ENCODE measurements at regions not wholly inside any gene's neighbourhood (a gene's known extent, or its start where the extent isn't known, plus 50 kb on each side); places are given as distances from the start of the nearest gene placed in this dataset.
A peak's percentile ranks its signal among the peaks of the same experiment; 100 is the strongest.

DNA sequence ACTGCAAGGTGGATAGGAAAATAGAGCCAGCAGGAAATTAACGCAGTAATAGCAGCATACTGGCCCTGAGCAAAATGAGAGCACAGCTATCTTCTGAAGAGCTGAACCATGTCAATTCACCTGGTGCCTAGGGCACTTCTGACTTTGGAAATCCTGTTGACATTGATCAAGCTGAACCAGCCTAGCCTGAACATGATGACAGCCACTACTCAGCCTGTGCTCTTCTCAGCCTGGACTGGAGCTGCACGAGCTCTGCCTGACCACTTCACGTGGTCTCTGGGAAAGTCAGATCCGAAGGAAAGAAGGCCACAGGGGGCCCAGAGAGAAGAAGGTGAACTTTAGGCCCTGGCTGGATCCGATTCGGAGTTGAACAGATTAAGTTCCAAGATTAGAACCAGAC, 421.9 kb downstream of the LPIN1 start:
- TF ChIP-seq, protein P1, sequence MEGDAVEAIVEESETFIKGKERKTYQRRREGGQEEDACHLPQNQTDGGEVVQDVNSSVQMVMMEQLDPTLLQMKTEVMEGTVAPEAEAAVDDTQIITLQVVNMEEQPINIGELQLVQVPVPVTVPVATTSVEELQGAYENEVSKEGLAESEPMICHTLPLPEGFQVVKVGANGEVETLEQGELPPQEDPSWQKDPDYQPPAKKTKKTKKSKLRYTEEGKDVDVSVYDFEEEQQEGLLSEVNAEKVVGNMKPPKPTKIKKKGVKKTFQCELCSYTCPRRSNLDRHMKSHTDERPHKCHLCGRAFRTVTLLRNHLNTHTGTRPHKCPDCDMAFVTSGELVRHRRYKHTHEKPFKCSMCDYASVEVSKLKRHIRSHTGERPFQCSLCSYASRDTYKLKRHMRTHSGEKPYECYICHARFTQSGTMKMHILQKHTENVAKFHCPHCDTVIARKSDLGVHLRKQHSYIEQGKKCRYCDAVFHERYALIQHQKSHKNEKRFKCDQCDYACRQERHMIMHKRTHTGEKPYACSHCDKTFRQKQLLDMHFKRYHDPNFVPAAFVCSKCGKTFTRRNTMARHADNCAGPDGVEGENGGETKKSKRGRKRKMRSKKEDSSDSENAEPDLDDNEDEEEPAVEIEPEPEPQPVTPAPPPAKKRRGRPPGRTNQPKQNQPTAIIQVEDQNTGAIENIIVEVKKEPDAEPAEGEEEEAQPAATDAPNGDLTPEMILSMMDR (IDR thresholded peaks at IDR 0.05), result no peak
- no peak for TF ChIP-seq POLR2A (IDR thresholded peaks at IDR 0.05)
- H3K4me3 ChIP-seq (ENCODE audit: low read depth, poor library complexity, severe bottlenecking), result no peak overlapping the region
- WGBS, 2 donors, result 68 to 80% methylated on average over 6 of the region's 6 CpGs
- intact Hi-C loops (cut with DNase I; ENCODE audit: low total_unique reads), result no loop called here
- DNase-seq (ENCODE audit: low spot score in 2 of 2), result no peak

DNA sequence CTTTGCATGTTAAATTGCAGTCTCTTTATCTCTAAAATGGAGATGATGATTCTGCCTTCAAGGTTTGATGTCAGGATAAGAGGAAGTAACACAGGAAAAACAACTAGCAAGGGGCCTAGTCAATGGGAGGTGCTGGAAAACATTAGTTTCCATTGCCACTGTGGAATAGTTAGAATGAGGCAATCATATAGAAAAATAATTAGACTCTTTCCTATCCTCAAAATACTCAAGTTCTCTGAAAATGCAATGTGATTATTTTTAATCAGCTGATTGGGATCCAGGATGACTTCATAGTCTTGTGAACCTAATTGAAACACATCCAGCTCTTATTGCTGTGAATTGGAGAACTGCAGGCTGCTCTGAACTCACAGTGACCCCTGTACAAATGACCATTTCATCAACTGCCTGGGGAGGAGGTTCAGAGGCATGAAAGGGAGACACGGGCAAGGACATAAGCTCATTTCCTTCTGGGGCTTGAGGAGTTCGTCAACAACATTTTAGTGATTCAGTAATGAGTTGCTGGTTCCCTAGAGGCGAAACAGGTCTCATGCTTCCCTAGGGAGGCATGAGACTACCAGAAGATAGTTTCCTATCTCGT, 422.5 kb downstream of the LPIN1 start:
- intact Hi-C loops (cut with DNase I; ENCODE audit: low total_unique reads), result no loop called here
- TF ChIP-seq, protein P1 (IDR thresholded peaks at IDR 0.05), result no peak
- no peak for TF ChIP-seq POLR2A (IDR thresholded peaks at IDR 0.05)
- DNase-seq (ENCODE audit: low spot score in 2 of 2), result peak in 1 of 2 donors; percentile 72
- 38 to 44% methylated on average over 4 of the region's 4 CpGs for WGBS, 2 donors
- H3K4me3 ChIP-seq (ENCODE audit: low read depth, poor library complexity, severe bottlenecking), result no peak overlapping the region

DNA sequence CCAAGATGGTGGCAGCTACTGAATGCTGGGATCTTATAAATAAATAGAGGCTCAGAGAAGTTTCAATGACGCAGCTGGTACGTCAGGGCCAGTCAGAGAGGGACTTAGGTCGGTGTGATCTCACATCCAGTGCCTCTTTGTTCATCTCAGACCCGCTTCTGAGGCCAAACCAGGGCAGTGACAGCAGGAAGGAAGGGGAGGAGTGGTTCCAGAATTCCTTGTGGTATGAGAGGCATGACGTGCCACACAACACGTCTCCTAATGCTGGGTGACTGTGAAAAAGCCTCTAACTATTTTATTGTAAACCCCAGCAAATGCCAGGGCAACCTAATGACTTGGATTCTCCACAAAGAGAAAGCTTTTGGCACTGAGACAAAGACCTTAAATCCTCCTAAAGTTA, 423.3 kb downstream of the LPIN1 start:
- DNase-seq (ENCODE audit: low spot score in 2 of 2), result peak in 1 of 2 donors; percentile 61

DNA sequence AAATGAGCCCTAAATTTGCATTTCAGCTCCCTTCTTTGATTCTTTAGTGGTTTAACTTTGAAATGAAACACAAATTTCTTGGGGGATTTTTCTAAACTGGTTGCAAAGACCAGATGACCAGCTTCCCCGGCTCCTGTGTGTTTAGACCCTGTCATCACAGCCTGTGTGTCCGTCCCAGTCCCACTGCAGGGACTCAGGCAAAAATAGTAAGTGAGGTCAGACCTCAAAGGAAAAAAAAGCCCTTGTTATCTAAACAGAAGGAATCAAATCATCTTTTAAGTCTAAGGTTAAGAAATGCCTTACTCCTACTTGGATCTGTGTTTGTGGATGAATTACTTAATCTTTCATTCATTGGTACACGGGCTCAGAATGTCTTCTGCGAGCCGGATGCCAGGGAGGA, 423.7 kb downstream of the LPIN1 start:
- no peak for TF ChIP-seq POLR2A (IDR thresholded peaks at IDR 0.05)
- TF ChIP-seq, protein P1 (IDR thresholded peaks at IDR 0.05), result no peak

More for the DNA sequence above, 423.3 kb downstream of the LPIN1 start:
- H3K4me3 ChIP-seq (ENCODE audit: low read depth, poor library complexity, severe bottlenecking), result no peak overlapping the region
- intact Hi-C loops (cut with DNase I; ENCODE audit: low total_unique reads), result no loop called here
- TF ChIP-seq, protein P1 (IDR thresholded peaks at IDR 0.05), result no peak
- no peak for TF ChIP-seq POLR2A (IDR thresholded peaks at IDR 0.05)
- WGBS, 2 donors, result 49 to 60% methylated on average over 6 of the region's 6 CpGs

DNA sequence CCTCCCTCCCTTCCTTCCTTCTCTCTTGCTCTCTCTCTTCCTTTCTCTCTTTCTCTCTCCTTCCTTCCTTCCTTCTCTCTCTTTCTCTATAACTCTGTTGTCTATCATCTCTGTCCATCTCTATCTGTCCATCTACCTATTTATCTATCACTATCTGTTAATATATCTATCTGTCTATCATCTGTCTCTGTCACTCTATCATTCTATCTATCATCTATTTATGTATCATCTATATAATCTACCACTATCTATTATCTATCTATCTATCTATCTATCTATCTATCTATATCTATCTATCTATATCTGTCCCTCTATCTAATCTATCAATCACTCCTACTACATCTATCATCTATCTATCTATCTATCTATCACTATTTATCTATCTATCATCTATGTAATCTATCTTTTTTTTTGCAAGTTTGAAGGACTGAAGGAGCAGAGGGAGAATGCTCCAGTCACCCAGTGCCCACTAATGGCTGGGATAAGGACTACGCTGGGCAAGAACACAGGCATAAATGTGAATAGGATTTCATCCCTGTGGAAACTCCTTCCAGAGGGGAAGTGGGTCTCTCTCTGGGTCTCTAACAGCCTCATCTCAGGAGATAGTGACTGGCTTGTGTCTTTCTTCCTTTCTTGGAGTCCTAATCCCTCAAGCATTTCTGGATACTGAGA, 427.0 kb downstream of the LPIN1 start:
- intact Hi-C loops (cut with DNase I; ENCODE audit: low total_unique reads), result no loop called here
- no peak overlapping the region for H3K4me3 ChIP-seq (ENCODE audit: low read depth, poor library complexity, severe bottlenecking)
- TF ChIP-seq, protein P1 (IDR thresholded peaks at IDR 0.05), result no peak
- no peak for TF ChIP-seq POLR2A (IDR thresholded peaks at IDR 0.05)
- no peak for DNase-seq (ENCODE audit: low spot score in 2 of 2)
- 100% methylated on average over 1 of the region's 1 CpG for WGBS, 2 donors

More for the DNA sequence above, 423.7 kb downstream of the LPIN1 start:
- DNase-seq (ENCODE audit: low spot score in 2 of 2), result no peak
- no peak overlapping the region for H3K4me3 ChIP-seq (ENCODE audit: low read depth, poor library complexity, severe bottlenecking)
- intact Hi-C loops (cut with DNase I; ENCODE audit: low total_unique reads), result no loop called here
- 29 to 74% methylated on average over 5 of the region's 5 CpGs for WGBS, 2 donors
